ENCODE measurements at regions not wholly inside any gene's neighbourhood (a gene's known extent, or its start where the extent isn't known, plus 50 kb on each side); places are given as distances from the start of the nearest gene placed in this dataset.

GRCh38 chr1:99163671-99164070, 100.6 kb upstream of the PLPPR4 start:
- FAIRE-seq (no peak), DNase-seq (ENCODE audit: low spot score) (no peak)

DNA sequence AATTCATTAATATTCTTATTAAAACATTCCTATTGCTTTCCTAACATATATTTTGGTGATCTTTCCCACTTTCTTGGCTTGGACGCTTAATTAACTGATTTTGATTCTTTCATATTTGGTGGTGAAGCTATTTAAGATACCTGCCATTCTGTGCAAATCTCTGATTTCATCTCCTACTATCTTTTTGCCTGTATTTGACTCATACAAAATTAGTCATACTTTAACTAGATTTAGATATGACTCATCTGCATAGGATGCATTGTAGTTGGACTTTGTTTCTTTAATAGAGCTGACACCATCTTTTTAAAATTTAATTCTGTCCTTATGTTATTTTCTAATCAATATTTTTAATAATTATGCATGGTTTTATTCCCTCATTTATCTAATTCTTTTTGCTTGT, 93.8 kb upstream of the PLPPR4 start:
- FAIRE-seq (no peak), DNase-seq (ENCODE audit: low spot score) (peak; percentile 36)

- FAIRE-seq (no peak), DNase-seq (ENCODE audit: low spot score) (no peak)
Observed at GRCh38 chr1:99171184-99171813, 93.0 kb upstream of the PLPPR4 start.

GRCh38 chr1:99173282-99173681, 91.0 kb upstream of the PLPPR4 start:
- FAIRE-seq (no peak), DNase-seq (ENCODE audit: low spot score) (no peak)

DNA sequence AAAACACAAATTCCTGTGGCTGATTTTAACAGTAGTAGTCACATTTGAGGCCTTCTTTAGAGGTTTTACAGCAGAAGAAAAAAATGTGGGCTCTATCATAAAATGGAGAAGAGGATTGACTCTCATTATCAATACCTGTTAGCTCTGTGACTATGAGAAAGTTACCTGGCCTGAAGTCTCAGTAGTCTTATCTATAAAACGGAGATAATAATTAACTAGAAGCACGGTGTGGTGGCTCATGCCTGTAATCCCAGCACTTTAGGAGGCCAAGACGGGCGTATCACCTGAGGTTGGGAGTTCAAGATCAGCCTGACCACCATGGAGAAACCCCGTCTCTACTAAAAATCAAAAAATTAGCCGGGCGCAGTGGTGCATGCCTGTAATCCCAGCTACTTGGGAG, 90.4 kb upstream of the PLPPR4 start:
- FAIRE-seq (no peak), DNase-seq (ENCODE audit: low spot score) (no peak)

GRCh38 chr1:99176753-99177152, 87.5 kb upstream of the PLPPR4 start:
- FAIRE-seq (no peak), DNase-seq (ENCODE audit: low spot score) (no peak)

DNA sequence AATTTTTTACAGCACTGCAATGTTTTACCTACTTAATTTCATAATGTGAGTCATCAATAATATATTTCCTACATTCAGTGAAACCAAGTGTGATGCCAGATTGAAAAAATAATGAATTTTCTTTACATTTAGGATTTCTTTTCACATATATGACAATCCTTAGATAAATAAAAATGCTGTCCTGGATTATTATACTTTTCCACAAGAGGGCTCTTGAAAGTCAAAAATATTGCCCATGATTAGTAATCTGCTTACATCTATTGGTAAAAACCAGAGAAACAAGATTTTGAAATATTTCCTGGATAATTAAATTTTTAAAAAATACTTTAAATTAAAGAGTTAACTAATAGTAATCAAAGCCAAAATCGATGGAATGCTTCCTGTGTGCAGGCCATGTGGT, 86.8 kb upstream of the PLPPR4 start:
- FAIRE-seq = no peak

DNA sequence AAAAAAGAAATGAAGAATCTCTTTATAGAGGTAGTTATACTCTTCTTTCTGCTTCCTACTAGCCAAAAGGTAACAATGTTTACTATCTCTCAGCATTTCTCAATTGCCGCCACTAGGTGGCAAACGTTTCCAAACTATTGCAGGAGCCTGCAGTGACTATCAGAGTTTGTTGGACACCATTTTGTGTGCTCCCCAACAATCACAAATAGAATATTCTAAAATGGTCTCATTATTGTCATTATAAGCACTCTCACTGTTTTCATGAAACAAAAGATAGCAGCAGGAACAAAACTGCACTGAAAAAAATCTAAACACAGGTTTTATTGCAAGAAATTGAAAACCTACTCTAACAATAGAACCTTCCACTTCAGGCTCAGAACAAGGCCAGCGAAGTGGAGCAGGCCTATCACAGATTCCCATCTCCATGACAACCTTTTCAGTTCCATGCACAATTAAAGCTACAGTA, 83.9 kb upstream of the PLPPR4 start:
- DNase-seq (ENCODE audit: low spot score) (peak; percentile 53), FAIRE-seq (no peak)

More for the DNA sequence above, 86.8 kb upstream of the PLPPR4 start:
- no peak for DNase-seq (ENCODE audit: low spot score)

- no peak for FAIRE-seq
- DNase-seq (ENCODE audit: low spot score) = no peak
Observed at GRCh38 chr1:99180915-99181314, 83.4 kb upstream of the PLPPR4 start.

DNA sequence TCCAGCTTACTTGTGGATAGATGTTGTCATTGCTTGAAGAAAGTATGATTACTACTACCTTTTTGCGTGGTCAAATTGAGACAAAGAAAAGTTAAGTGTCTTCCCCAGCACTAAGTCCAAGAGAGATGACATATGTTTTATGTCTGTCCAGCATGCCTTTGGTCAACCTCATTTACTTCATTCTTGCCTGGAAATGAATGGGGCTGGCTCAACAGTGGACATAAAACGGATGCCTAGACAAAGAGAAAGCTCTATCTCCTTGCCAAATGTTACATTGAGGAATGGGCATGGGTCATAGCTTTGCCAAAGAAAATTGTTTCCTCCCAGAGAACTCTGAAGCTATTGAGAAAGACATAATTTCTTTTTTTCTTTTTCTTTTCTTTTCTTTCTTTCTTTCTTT, 82.4 kb upstream of the PLPPR4 start:
- FAIRE-seq (no peak), DNase-seq (ENCODE audit: low spot score) (no peak)

DNA sequence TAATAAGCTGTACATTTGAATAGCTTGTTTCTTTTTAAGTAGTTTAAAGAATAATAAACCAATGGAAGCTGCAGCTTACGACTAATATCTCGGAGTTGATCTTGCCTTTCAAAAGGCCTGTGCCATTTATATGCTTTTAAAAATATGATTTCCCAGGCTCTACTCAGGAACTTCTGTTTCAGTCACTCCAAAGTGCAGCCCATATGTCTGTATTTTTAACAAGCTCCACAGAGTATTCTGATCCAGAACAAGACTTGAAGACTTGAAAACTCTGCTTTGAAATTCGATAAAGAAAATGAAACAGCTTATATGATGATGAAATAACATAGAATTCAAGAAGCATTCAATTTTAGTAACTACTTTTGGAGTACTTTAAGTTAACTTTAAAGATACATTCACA, 79.1 kb upstream of the PLPPR4 start:
- FAIRE-seq (no peak), DNase-seq (ENCODE audit: low spot score) (no peak)

GRCh38 chr1:99193431-99193830, 70.9 kb upstream of the PLPPR4 start:
- FAIRE-seq (no peak), DNase-seq (ENCODE audit: low spot score) (no peak)

GRCh38 chr1:99198393-99198792, 65.9 kb upstream of the PLPPR4 start:
- FAIRE-seq (no peak), DNase-seq (ENCODE audit: low spot score) (no peak)

GRCh38 chr1:99207216-99207615, 57.1 kb upstream of the PLPPR4 start:
- FAIRE-seq (no peak), DNase-seq (ENCODE audit: low spot score) (no peak)
